ENCODE measurements at regions not wholly inside any gene's neighbourhood (a gene's known extent, or its start where the extent isn't known, plus 50 kb on each side); places are given as distances from the start of the nearest gene placed in this dataset.

- no peaks in the 10 kb centered on the region for H3K23me2 ChIP-seq (ENCODE audit: insufficient read length, low read depth, low read length, poor library complexity, severe bottlenecking)
- no peaks in the 10 kb centered on the region; the same call in 1 of the 2 replicates for H3K4me1 ChIP-seq (ENCODE audit: insufficient read depth, low read length)
- H2BK20ac ChIP-seq (ENCODE audit: low read depth, low read length, poor library complexity, severe bottlenecking): no peak overlapping the region
- H3K27ac Mint-ChIP-seq: no peak overlapping the region
- no peak overlapping the region for H3K4ac ChIP-seq (ENCODE audit: low read depth, low read length)
- no peaks in the 10 kb centered on the region for H3K9me3 ChIP-seq (ENCODE audit: control insufficient read depth, low read depth, low read length)
- no peak overlapping the region for H3K9ac ChIP-seq (ENCODE audit: extremely low read depth, insufficient read length, low read length)
- no peak overlapping the region for H2BK15ac ChIP-seq (ENCODE audit: low read depth, low read length)
- H3K79me2 ChIP-seq (ENCODE audit: insufficient read depth, low read length): no peaks in the 10 kb centered on the region
- no peak overlapping the region for H3K27ac ChIP-seq (ENCODE audit: insufficient read length, low read depth, low read length)
- no peak overlapping the region for H2AK5ac ChIP-seq (ENCODE audit: insufficient read length, low read length)
- H3K27me3 ChIP-seq (ENCODE audit: insufficient read depth, low read length): no peaks in the 10 kb centered on the region
- no peak overlapping the region for H2BK5ac ChIP-seq (ENCODE audit: insufficient read length, low read length)
- no peak overlapping the region for H3K4me3 Mint-ChIP-seq
- H3K23ac ChIP-seq (ENCODE audit: insufficient read length, low read depth, low read length): no peak overlapping the region
- H3K18ac ChIP-seq (ENCODE audit: insufficient read length, low read depth, low read length): no peak overlapping the region
- H3K56ac ChIP-seq (ENCODE audit: insufficient read length, low read depth, low read length): no peak overlapping the region
- H3K14ac ChIP-seq (ENCODE audit: insufficient read depth, low read length): no peak overlapping the region
- peaks cover 6% of the 10 kb centered on the region in 2 experiments; a peak in 3 of 4 replicates for H3K4me1 Mint-ChIP-seq
- H4K91ac ChIP-seq (ENCODE audit: insufficient read length, low read depth, low read length): no peak overlapping the region
- no peak for DNase-seq
- no peak overlapping the region for H3T11ph ChIP-seq (ENCODE audit: low read length)
- no peak overlapping the region for H2AFZ ChIP-seq (ENCODE audit: low read length)
- no peak overlapping the region for H2BK12ac ChIP-seq (ENCODE audit: insufficient read length, low read depth, low read length)
- no peak overlapping the region for H3K4me2 ChIP-seq (ENCODE audit: insufficient read depth, insufficient read length, low read length)
- no peaks in the 10 kb centered on the region; the same call in 1 of the 2 replicates for H3K27me3 Mint-ChIP-seq (ENCODE audit: low read depth)
- TF ChIP-seq CTCF (conservative IDR thresholded peaks at IDR 0.05): no peak
- H4K8ac ChIP-seq (replicated peaks; ENCODE audit: insufficient read length, low read depth, low read length): no peak overlapping the region
- no peaks in the 10 kb centered on the region for H3K79me1 ChIP-seq (ENCODE audit: insufficient read depth, low read depth, low read length, poor library complexity, severe bottlenecking)
- H2BK120ac ChIP-seq (ENCODE audit: low read depth, low read length, poor library complexity, severe bottlenecking): no peak overlapping the region
- H3K9me3 Mint-ChIP-seq: no peaks in the 10 kb centered on the region
- no peak overlapping the region for H4K5ac ChIP-seq (ENCODE audit: insufficient read length, low read depth, low read length)
- no peaks in the 10 kb centered on the region for H3K36me3 Mint-ChIP-seq (ENCODE audit: insufficient read depth in 1 of 3, low read depth in 3 of 3)
- no peaks in the 10 kb centered on the region for H4K20me1 ChIP-seq (ENCODE audit: control insufficient read depth, insufficient read depth, insufficient read length)
These were observed 67.0 kb upstream of the TCF4 start for GRCh38 chr18:55654986-55655385.
